HL-60 (cell line): ENCODE measurements at regions not wholly inside any gene's neighbourhood (a gene's known extent, or its start where the extent isn't known, plus 50 kb on each side); places are given as distances from the start of the nearest gene placed in this dataset.

ENCODE experiments used
- CTCF ChIP-seq: IDR thresholded peaks from one replicate; pipeline ENCODE4 v1.5.1; 2011; ENCODE audit warnings: low read length, control low read depth, inconsistent platforms; ENCODE audit not compliant: insufficient read depth
- GABPA ChIP-seq: IDR thresholded peaks from 2 replicates; pipeline ENCODE4 v1.6.1; 2012; ENCODE audit warnings: low read depth
- POLR2AphosphoS5 ChIP-seq: IDR thresholded peaks from 2 replicates; pipeline ENCODE4 v1.6.1; 2012; ENCODE audit warnings: low read depth
- REST ChIP-seq: IDR thresholded peaks from 2 replicates; pipeline ENCODE4 v1.6.1; 2012; ENCODE audit warnings: low read depth; ENCODE audit not compliant: insufficient replicate concordance
- SPI1 ChIP-seq: IDR thresholded peaks from 2 replicates; pipeline ENCODE4 v1.6.1; 2012; ENCODE audit warnings: low read depth, mild to moderate bottlenecking, borderline replicate concordance

DNA sequence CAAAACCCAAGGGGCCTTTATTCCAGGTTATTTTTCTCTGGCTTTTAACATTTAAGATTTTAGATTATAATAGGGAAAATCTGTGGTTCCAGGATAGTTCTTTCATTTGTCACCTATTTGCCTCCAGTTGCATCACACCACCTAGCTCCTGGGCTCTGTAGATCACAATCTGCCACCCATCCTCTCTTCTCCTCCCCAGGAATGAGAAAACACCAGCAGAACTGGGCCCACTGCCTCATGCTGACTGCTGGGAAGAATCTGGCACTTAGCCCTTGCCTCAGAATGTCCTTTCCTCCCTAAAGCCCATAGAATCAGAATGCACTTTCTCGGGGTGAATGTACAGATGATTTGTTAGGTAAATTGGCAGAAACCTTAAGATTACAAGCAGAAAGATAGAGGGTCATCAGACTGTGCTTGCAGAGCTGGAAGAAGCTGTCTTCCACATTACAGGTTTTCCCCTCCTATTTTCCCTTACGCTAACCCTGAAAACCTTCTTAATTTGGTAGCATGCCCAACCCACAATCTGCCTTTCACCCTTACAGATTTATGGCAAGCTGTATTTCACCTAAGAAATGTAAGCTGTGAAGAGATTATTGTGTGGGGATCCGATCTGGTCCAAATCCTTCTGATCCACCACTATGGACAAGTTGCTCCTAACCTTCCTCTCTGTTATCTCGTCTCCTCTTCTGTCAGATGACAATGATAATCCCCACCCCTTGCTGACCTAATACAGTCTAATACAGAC is 72.6 kb downstream of the LRRC30 start:
- no peak for TF ChIP-seq CTCF
- TF ChIP-seq GABPA = no peak
- TF ChIP-seq REST = no peak
- TF ChIP-seq POLR2AphosphoS5 = no peak
- TF ChIP-seq SPI1 = no peak
